NCI-H2029 (cell line): ENCODE measurements at regions not wholly inside any gene's neighbourhood (a gene's known extent, or its start where the extent isn't known, plus 50 kb on each side); places are given as distances from the start of the nearest gene placed in this dataset.
A peak's percentile ranks its signal among the peaks of the same experiment; 100 is the strongest.
"Not testable (repeated sequence)": the region's sequence is repeated elsewhere in the genome, so short reads cannot be mapped to it uniquely, and the experiment has no call there.

Experiments used
- DNase-seq: peaks from one replicate; lab custom pipeline; 2025; lab: John Stamatoyannopoulos, UW

- DNase-seq = no peak
Observed at GRCh38 chr1:38611664-38612211, 247.8 kb downstream of the RRAGC start.

GRCh38 chr1:38609166-38610025, 250.2 kb downstream of the RRAGC start:
- no peak for DNase-seq

GRCh38 chr1:38608202-38608864, 251.2 kb downstream of the RRAGC start:
- no peak for DNase-seq

GRCh38 chr1:38607526-38607925, 252.0 kb downstream of the RRAGC start:
- no peak for DNase-seq

GRCh38 chr1:38605063-38605462, 254.5 kb downstream of the RRAGC start:
- no peak for DNase-seq

- no peak for DNase-seq
Observed at GRCh38 chr1:38603907-38604306, 255.7 kb downstream of the RRAGC start.

- no peak for DNase-seq
Observed at GRCh38 chr1:38600905-38601304, 258.7 kb downstream of the RRAGC start.

GRCh38 chr1:38600286-38600685, 259.3 kb downstream of the RRAGC start:
- DNase-seq = no peak

GRCh38 chr1:38598118-38598517, 261.5 kb downstream of the RRAGC start:
- DNase-seq = no peak

GRCh38 chr1:38589036-38589435, 270.5 kb downstream of the RRAGC start:
- DNase-seq = no peak

- no peak for DNase-seq
Observed at GRCh38 chr1:38587766-38588165, 271.8 kb downstream of the RRAGC start.

- peak; percentile 59 for DNase-seq
Observed at GRCh38 chr1:38586993-38587646, 272.5 kb downstream of the RRAGC start.

GRCh38 chr1:38585971-38586370, 273.6 kb downstream of the RRAGC start:
- no peak for DNase-seq

- DNase-seq = no peak
Observed at GRCh38 chr1:38585460-38585859, 274.1 kb downstream of the RRAGC start.

GRCh38 chr1:38584448-38585355, 274.9 kb downstream of the RRAGC start:
- DNase-seq = no peak

- DNase-seq = not testable (repeated sequence)
Observed at GRCh38 chr1:38583287-38583686, 276.3 kb downstream of the RRAGC start.

GRCh38 chr1:38581396-38581795, 278.2 kb downstream of the RRAGC start:
- DNase-seq = no peak

GRCh38 chr1:38580594-38580993, 279.0 kb downstream of the RRAGC start:
- DNase-seq = no peak

- DNase-seq = no peak
Observed at GRCh38 chr1:38579056-38579455, 280.5 kb downstream of the RRAGC start.

- DNase-seq = no peak
Observed at GRCh38 chr1:38578271-38578951, 281.2 kb downstream of the RRAGC start.

GRCh38 chr1:38577937-38578270, 281.7 kb downstream of the RRAGC start:
- no peak for DNase-seq
